HG03039 (cell line): ENCODE measurements at regions not wholly inside any gene's neighbourhood (a gene's known extent, or its start where the extent isn't known, plus 50 kb on each side); places are given as distances from the start of the nearest gene placed in this dataset.
"Not testable (repeated sequence)": the region's sequence is repeated elsewhere in the genome, so short reads cannot be mapped to it uniquely, and the experiment has no call there.

Experiments used
- ATAC-seq: cut with Tn5 transposase; IDR thresholded peaks from one replicate; pipeline ENCODE4 v1.9.1; 2021; ENCODE audit warnings: mild to moderate bottlenecking, moderate library complexity; ENCODE audit not compliant: unreplicated experiment

DNA sequence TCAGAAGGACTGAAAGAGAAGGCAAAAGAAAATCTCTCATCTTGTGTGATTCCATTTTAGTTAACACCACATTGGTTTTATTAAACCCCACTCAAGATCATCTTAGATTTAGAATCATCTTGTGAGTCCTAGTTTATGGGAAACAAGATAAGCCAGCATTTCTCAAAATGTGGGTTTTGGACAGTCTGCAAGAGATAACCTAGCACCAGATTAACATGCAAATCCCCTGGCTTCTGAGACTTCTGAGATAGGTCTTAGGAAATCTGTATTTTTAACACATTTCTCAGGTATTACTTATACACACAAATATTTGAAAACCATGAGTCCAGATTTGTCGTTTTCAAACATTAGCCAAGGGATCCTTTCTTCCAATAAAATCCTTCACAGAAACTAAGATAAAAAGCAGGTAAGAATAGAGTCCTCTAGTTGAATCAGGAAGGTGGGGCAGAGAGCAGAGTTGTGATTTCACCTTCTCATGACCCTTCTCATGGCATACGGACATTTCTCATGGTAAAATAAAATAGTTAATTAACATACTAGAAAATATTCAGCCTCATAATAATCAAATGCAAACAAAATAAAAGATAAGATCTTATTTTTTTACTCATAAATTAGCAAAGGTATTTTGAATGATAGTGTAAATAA, 287.2 kb upstream of the FN1 start:
- ATAC-seq, result no peak

DNA sequence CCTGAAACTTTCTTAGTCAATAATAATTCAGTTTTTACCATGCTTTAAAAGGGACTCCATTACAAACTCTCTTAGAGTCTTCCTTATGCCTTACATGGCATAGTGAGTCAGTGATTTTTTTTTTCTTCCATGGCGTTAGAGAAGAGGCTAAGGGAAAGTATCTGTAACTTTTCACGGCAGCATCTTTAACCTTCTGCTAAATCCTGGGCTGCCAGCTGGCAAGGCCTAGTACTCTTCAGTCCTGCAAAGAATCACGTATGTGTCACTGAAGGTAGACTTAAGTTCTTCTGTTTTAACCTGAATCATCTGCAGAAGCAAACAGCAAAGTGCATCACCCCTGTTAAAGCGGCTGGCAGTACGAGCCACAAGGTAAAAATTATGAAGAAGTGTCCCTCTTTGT, 286.3 kb upstream of the FN1 start:
- no peak for ATAC-seq

DNA sequence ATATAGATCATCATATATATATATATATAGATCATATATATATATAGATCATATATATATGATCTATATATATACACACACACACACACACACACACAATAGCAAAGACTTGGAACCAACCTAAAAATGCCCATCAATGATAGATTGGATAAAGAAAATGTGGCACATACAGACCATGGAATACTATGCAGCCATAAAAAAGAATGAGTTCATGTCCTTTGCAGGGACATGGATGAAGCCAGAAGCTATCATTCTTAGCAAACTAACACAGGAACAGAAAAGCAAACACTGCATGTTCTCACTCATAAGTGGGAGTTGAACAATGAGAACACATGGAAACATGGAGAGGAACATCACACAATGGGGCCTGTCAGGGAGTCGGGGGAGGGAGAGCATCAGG, 285.6 kb upstream of the FN1 start:
- not testable (repeated sequence) for ATAC-seq

DNA sequence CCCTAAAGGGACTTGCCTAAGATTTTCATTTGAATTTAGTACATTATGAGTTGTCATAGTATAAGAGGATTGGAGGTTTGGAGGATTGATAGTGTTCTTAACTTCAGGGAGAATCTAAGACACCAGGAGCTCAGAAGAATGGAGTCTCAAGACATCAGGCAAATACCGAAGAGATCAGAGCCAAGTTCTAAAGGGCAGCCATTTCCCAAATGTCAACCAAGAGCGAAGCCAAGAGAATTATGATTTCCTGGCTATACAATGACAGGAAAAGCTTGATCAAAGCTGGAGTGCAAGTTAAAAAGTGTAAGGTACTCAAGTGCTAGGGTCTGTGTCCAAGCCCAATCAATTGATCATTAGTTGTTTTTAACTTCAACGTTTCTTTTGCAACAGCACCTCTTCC, 283.0 kb upstream of the FN1 start:
- ATAC-seq, result no peak

DNA sequence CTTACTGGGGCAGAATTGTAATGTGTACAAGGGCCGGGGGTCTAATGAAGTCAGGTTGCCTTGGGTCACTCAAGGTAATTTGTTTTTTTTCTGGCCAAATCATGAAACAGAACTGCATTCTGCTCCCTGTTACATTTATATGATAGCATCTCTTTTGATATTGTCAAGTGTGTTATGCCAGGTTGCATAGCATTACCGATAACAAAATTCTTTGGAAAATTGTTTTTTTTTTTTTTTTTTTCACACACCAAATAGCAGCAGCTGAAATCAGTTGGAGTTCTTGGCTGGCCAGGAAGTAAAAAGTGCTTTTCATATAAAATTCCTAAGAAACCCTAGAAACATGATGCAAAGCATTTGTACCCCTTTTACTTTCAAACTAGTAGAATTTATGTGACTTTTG, 282.6 kb upstream of the FN1 start:
- no peak for ATAC-seq

DNA sequence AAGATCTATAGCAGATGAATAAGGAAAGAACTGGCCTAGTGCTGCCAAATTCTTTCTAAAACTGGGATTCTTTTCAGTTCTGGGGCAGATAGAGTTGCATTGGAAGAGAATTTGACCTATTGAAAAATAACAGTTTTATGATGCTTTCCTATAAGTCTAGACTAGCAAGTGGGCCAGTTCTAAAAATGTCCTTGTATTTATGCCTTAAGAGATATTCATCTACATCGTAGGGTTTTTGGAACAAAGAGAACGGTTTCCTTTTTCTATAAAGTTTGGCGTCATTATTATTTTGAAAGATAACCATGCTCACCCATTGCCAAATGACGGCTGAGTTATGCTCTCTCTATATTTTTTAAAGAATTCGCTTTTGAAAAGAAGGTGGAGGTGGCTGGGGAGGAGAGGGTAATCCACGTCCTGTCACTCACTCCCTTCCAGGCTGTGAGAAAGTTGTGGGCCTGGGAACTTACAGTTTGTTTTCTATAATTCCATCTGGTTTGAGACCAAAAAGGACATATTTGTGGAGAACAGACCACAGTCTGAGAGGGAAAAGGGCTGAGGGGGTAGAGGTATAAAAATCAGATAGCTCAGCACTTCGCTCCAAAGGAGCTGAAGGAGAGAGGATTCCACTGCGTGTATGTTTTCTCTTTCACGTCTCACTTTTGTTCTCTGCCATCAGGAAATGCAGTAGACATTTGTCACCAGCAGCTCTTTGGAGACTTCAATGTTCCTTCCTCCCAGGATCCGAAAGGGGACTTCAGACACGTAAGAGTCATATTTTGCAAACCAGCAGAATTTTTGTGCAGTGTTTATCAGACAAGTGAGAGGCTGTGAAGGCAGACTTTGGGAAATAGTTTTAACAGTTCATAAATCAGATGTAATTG, 281.9 kb upstream of the FN1 start:
- no peak for ATAC-seq

DNA sequence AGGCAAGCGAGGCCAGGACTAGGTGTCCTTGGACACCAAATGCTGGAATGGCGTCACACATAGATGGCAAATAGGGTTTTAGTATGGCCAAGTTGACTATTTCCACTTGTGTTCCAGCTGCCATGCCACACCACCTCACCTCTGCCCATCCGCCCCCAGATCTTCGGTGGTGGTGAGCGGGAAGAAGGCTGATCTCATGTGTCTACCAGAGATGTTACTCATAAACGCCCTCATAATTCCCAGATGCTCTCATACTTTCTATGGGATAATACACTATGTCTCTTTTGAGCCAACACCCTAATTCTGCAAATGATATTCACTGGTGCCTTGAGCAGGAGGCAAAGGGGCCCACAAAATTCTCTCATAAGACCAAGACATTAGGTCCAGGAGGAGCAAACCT, 281.1 kb upstream of the FN1 start:
- no peak for ATAC-seq

DNA sequence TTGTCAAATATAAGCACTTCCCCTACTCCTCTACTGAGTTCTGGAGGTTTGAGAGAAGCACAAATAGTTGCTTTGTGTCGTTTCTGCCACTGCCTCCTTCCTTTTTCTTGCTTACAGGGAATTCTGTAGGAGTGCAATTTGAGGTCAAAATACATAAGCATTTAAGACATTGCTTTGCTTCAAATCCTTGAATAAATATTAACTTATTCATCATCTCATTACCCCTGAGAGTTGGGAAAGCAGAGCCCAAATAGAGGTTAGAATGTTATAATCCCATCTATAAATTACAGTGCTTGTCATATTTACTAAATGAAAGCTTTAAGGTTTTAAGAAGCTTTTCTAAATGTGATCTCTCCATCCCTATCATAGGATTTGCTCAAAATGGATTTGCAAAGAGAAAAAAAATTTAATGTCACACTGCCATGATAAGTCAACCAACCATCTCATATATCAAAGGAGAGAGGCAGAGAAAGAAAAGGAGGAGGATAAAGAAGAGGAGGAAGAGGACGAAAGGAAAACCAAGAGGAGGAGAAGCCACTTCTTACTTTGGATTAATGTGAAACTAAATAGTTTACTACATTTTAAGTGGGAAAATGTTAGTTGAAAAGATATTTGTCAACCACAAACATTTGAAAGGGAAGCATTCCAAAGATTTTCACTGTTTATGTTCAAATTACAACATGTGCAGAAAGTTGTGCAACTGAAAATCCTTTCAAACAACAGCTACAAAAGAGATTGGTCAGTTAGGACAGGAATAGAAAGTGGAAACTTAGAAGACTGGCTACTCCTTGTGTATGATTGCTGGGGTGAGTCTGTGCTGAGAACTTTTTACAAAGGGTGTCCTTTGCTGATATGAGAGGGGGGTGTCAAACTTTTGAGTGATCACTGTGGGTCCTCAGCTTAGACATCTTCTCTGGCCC, 277.3 kb upstream of the FN1 start:
- no peak for ATAC-seq

DNA sequence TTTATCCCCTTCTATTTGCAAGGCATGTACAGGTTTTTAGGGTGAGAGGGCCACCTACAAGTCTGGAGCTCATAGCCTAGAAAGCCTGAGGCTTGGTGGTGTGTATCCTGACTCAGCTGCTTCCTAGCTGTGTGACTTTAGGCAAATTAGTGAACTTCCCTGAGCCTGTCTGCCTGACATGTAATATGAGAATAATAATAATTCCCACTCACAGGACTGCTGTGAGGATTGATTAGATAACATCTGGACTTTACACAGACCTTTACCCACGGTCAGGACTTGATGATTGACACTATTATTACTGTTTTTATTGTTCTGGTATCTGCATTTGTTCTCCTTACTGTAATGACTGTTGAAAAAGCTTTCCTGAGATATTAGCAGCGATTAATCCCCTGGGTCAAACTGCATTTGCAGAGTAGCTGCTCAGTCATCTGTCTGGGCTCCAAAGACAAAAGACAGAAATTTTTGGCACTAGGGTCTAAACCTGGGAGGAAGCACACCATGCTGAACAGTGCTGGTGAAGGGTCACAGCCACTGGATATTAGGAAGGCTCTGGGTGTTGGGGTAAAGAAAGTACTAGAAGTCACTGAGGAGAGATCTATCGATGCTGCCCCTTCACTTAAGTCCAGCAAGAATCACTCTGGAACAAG, 276.5 kb upstream of the FN1 start:
- ATAC-seq, result no peak

DNA sequence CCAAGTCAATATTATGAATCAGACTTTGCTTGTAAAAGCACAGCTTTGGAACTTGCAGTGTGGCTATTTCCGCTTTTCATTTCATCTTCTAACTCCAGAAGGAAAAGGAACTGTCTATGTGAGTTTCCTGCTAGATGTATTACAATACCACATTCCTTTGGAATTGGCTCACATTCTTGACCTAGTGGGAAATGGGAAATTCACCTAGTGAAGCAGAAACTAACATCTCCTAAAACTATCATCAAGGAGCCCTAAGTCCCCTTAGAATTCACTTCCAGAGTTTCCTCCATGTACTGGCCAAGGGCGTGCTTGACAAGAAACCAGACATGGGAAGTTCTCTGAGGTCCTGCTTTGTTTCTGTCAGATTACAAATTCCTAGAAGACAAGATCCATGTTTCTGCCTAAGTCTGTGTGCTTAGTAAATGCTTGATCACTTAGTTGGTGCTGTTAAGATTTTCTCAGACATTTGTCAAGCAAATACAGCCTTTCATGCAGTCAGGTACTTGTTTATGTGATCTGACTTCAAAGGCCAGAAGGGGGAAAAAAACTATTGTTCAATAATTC, 275.7 kb upstream of the FN1 start:
- no peak for ATAC-seq

DNA sequence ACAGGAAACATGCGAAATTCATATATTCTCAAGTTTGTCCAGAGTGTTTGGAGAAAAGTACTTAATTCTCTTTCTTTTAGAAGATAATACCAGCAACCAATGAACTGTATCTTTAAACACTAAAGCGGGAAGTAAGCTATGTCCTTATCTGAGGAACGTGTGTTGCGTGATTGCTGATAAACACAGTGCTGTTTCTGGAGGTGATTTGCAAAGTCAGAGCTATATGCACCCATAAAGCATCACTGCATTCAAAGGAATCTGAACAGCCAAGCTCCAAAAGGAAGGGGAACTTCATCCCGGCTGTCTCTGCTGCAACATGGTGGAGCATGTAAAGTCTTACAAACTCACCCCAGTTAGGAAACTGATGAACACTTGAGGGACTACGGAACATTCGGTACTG, 271.7 kb upstream of the FN1 start:
- ATAC-seq, result no peak

DNA sequence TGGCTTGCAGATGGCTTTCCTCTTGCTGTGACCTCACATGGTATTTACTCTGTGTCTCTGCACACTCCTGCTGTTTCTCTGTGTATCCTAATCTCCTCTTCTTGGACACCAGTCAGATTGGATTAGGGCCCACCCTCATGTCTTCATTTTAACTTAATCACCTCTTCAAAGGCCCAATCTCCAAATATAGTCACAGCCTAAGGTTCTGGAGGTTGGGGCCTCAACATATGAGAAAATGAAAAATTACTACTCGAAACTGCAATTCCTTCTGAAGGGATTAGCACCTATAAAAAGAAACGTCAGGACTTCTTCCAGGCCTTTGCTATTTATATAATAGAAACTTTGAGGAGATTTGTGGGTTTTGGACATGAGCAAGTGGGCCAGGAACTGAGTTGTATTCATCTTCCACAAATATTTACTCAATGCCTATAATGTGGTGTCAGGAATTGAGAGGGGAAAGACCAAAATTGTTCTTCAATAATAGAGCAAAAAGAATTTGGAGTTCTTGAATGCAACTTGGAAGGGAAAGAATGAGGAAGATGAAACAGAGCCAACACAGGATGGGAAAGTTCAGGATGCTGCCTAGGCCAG, 270.0 kb upstream of the FN1 start:
- ATAC-seq, result no peak

DNA sequence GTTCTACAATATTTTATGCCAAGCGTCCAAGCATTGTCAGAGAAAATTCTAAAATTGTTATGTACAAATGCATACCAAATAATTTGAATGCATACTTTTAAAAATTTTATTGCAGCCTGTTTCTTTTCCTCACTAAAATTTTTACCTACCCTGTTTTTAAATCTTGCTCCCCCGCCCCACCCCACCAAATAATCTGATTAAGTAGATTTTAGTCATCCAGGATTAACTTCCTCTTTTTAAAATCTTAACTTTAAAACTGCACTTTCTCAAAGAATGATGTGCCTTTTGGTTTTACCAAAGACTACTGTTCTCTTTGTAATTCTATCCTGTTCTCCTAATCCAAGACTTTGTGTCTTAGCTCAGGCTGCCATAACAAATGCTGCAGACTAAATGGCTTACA, 269.4 kb upstream of the FN1 start:
- ATAC-seq, result no peak

DNA sequence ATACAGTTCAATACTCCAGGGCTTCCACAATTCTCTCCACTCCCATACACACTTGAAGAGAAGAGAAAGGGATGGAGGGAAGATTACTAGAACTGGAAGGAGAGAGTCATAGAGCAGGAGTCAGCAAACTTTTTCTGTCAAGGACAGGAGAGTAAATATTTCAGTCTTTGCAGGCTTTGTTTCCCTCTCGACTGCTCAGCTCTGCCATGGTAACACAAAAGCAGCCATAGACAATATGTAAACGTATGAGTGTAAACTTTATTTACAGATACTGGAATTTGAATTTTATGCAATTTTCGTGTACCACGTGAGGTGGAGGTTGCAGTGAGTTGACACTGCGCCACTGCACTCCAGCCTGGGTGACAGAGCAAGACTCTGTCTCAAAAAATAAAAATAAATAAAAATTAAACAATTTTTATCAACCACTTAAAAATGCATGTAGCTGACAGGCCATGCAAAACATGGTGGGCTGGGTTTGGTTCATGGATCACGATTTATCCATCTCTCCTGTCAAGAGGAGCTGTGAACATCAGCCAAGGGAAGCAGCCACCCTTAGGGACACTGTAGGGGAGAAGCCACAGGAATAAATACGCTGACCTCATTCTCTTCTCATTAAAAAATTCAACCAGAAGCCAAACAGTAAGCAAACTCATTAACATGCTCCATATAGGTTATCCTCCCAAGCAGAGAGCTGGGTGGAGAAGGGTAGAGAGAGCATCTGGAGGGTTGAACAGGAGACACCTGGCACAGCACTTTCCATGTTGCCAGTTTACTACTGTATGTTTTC, 266.4 kb upstream of the FN1 start:
- no peak for ATAC-seq

DNA sequence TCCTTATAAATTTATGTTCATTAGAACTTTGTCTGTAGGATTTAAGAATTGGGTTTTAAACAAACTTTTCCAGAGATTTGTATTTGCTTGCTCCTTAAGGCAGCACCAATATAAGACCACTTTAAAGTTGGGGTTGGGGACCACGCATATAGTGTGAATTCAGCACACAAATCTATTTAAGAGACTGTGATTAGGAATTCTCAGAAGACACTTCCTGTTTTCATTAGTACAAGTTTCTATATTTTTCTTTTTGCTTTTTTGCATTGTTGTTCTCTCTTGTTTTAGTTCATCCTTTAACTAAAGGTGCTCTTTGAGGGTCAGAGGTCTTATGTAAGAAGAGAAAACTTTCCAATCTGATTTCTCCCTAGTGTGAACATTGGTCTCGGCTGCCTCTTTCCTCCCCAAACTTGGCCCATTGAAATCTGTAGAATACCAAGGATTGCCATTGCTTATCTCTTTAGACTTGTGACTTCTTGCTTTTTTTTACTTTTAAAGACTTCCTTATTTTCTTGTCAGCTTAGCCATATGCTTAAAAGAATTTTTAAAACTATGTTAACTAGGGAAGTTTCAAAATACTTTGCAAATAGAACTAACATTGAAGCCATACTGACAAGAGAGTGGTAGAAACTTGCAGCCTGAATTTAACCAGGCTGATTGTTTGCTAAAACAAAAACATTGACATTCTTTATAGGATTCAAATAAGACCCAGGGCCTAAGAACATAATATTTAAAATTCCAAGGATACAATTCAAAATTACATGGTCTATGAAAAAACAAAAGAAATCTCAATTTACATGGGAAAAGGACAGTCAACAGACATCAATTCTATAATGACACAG, 264.1 kb upstream of the FN1 start:
- ATAC-seq, result no peak

DNA sequence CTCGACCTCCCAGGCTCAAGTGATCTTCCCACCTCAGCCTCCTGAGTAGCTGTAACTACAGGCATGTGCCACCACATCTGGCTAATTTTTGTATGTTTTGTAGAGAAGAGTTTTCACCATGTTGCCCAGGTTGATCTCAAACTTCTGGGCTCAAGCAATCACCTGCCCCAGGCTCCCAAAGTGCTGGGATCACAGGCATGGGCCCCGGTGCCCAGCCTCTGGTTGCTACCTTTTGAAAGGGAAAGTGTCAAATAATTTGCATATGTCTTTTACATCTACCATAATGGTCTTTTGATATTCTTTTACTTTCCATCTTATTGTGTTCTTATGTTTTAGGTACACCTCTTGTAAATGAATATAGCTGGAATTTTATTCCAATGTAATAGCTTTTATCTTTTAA, 263.1 kb upstream of the FN1 start:
- no peak for ATAC-seq

DNA sequence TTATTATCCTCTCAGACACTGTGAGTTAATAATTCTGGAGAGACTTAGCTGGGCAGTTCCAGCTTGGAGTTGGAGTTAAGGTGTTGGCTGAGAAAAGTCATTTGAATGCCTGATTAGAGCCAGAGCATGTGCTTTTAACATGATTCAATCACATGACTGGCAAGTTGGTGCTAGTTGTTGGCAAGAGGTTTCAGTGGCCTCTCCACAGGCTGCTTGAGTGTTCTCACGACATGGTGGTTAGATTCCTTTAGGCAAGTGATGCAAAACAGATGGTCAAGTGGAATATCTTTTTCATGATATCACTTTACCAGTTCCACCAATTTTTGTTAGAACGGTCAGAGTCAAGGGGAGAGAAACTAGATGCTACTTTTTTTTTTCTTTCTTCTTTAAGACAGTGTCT, 262.7 kb upstream of the FN1 start:
- no peak for ATAC-seq

DNA sequence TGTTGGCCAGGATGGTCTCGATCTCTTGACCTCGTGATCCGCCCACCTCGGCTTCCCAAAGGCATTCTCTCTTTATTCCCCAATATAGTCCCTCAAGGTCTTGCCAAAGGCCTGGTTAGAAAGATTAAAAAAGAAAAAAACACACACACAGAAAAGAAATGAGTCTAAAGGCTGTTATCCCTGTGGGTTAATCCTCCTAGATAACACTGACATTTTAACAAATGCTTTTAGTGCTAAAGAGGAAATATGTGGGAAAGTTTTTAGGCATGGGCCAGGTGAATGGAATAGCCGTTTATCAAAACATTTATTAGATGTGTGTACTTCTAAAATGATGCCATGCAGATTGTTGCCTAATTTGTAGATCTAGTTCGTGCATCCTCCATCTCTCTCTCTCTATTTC, 261.6 kb upstream of the FN1 start:
- no peak for ATAC-seq

DNA sequence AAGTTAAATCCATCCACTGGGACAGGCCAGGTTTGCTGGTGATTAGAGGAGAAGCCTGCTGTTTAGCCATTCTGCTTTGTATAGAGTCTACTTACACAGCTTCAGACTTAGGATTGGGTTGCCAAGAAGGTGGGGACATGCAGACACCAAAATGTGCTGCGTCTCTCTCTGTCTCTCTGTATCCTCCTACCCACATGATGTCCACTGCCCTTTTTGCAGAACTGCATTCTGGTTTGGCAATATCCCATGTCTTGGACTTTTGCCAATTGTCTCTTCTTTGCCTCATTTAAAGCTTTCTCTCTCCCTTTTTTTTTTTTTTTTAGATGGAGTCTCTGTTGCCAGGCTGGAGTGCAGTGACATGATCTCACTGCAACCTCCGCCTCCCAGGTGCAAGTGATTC, 261.1 kb upstream of the FN1 start:
- ATAC-seq, result no peak
